GM23338 (cell line): ENCODE measurements at regions not wholly inside any gene's neighbourhood (a gene's known extent, or its start where the extent isn't known, plus 50 kb on each side); places are given as distances from the start of the nearest gene placed in this dataset.
"Not testable (repeated sequence)": the region's sequence is repeated elsewhere in the genome, so short reads cannot be mapped to it uniquely, and the experiment has no call there.

Experiments
- EZH2 ChIP-seq: fragments of 200-600 bp; sonication (generic); IDR thresholded peaks from one replicate; pipeline ENCODE4 v1.8.0; 2017; ENCODE audit warnings: antibody characterized with exemption, mild to moderate bottlenecking, low read depth; ENCODE audit not compliant: unreplicated experiment
- JUNB ChIP-seq: IDR thresholded peaks from one replicate; pipeline ENCODE4 v1.6.1; 2016; ENCODE audit warnings: antibody characterized with exemption; ENCODE audit not compliant: unreplicated experiment
- POLR2AphosphoS5 ChIP-seq: IDR thresholded peaks from 2 replicates; pipeline ENCODE4 v1.6.1; 2016; ENCODE audit warnings: antibody characterized with exemption, low read depth
- STAT1 ChIP-seq: IDR thresholded peaks from one replicate; pipeline ENCODE4 v1.6.1; 2016; ENCODE audit warnings: antibody characterized with exemption; ENCODE audit not compliant: unreplicated experiment
- ZNF114 ChIP-seq: fragments of 250-450 bp; sonication (Bioruptor Pico); IDR thresholded peaks from 2 replicates; pipeline ENCODE4 v1.5.0; 2020; ENCODE audit warnings: mild to moderate bottlenecking, moderate library complexity
- TF ChIP-seq, protein P1 (sequence below), 2 experiments: fragments of 200-600 bp in 1 of 2; sonication (generic) in 1 of 2; conservative IDR thresholded peaks; 2 replicates each; pipeline versions ENCODE4 v1.5.1 to v1.6.1; 2016 to 2017; ENCODE audit warnings: antibody characterized with exemption in 2 of 2, low read depth in 2 of 2, mild to moderate bottlenecking in 2 of 2, moderate library complexity in 1 of 2
- TF ChIP-seq, protein P2 (sequence below): IDR thresholded peaks from one replicate; pipeline ENCODE4 v1.6.1; 2018; ENCODE audit warnings: antibody characterized with exemption; ENCODE audit not compliant: unreplicated experiment
- TF ChIP-seq, protein P3 (sequence below): IDR thresholded peaks from 2 replicates; pipeline ENCODE4 v1.6.1; 2016; ENCODE audit warnings: antibody characterized with exemption

DNA sequence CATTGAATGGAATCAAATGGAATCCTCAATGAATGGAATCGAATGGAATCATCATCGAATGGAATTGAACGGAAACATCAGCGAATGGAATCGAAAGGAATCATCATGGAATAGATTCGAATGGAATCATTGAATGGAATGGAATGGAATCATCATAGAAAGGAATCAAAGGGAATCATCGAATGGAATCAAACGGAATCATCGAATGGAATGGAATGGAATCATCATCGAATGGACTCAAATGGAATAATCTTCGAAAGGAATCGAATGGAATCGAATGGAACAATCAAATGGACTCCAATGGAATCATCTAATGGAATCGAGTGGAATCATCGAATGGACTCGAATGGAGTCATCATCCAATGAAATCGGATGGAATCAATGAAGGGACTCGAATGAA lies 222.6 kb downstream of the SHCBP1 start:
- TF ChIP-seq JUNB; POLR2AphosphoS5; EZH2; STAT1; ZNF114 (CRISPR knock-in tag): not testable (repeated sequence)
- TF ChIP-seq, protein P1, sequence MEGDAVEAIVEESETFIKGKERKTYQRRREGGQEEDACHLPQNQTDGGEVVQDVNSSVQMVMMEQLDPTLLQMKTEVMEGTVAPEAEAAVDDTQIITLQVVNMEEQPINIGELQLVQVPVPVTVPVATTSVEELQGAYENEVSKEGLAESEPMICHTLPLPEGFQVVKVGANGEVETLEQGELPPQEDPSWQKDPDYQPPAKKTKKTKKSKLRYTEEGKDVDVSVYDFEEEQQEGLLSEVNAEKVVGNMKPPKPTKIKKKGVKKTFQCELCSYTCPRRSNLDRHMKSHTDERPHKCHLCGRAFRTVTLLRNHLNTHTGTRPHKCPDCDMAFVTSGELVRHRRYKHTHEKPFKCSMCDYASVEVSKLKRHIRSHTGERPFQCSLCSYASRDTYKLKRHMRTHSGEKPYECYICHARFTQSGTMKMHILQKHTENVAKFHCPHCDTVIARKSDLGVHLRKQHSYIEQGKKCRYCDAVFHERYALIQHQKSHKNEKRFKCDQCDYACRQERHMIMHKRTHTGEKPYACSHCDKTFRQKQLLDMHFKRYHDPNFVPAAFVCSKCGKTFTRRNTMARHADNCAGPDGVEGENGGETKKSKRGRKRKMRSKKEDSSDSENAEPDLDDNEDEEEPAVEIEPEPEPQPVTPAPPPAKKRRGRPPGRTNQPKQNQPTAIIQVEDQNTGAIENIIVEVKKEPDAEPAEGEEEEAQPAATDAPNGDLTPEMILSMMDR (conservative IDR thresholded peaks at IDR 0.05; ENCODE audit: low read depth in 2 of 2), result not testable (repeated sequence)
- TF ChIP-seq, protein P2, sequence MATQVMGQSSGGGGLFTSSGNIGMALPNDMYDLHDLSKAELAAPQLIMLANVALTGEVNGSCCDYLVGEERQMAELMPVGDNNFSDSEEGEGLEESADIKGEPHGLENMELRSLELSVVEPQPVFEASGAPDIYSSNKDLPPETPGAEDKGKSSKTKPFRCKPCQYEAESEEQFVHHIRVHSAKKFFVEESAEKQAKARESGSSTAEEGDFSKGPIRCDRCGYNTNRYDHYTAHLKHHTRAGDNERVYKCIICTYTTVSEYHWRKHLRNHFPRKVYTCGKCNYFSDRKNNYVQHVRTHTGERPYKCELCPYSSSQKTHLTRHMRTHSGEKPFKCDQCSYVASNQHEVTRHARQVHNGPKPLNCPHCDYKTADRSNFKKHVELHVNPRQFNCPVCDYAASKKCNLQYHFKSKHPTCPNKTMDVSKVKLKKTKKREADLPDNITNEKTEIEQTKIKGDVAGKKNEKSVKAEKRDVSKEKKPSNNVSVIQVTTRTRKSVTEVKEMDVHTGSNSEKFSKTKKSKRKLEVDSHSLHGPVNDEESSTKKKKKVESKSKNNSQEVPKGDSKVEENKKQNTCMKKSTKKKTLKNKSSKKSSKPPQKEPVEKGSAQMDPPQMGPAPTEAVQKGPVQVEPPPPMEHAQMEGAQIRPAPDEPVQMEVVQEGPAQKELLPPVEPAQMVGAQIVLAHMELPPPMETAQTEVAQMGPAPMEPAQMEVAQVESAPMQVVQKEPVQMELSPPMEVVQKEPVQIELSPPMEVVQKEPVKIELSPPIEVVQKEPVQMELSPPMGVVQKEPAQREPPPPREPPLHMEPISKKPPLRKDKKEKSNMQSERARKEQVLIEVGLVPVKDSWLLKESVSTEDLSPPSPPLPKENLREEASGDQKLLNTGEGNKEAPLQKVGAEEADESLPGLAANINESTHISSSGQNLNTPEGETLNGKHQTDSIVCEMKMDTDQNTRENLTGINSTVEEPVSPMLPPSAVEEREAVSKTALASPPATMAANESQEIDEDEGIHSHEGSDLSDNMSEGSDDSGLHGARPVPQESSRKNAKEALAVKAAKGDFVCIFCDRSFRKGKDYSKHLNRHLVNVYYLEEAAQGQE, result not testable (repeated sequence)
- TF ChIP-seq, protein P3, sequence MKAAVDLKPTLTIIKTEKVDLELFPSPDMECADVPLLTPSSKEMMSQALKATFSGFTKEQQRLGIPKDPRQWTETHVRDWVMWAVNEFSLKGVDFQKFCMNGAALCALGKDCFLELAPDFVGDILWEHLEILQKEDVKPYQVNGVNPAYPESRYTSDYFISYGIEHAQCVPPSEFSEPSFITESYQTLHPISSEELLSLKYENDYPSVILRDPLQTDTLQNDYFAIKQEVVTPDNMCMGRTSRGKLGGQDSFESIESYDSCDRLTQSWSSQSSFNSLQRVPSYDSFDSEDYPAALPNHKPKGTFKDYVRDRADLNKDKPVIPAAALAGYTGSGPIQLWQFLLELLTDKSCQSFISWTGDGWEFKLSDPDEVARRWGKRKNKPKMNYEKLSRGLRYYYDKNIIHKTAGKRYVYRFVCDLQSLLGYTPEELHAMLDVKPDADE, result not testable (repeated sequence)
